SK-N-MC (cell line): ENCODE measurements at regions not wholly inside any gene's neighbourhood (a gene's known extent, or its start where the extent isn't known, plus 50 kb on each side); places are given as distances from the start of the nearest gene placed in this dataset.

Source experiments
- EZH2 ChIP-seq: fragments of 200-600 bp; sonication (generic); IDR thresholded peaks from one replicate; pipeline ENCODE4 v1.6.1; 2017; ENCODE audit warnings: antibody characterized with exemption
- POLR2AphosphoS5 ChIP-seq: IDR thresholded peaks from 2 replicates; pipeline ENCODE4 v1.6.1; 2012; ENCODE audit warnings: mild to moderate bottlenecking, low read depth, low read length, borderline replicate concordance

DNA sequence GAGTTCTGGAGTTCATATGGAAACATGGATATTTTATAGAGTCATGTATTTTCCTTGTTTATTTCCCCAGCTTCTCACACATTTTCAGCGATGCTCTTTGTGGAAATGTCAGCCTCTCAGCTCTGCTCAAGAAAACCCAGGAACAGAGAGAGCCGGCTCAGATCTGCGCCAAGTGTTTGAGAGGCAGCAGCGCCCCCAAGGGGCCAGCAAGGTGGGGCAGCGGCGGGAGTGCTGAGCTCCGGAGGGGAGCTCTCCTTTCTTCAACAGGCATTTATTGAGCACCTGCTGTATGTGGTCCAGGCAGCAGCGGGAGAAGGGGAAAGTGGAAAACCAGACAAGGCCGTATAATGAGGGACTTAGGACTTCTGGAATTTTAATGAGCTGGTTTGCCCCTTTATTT, 421.1 kb upstream of the C16orf82 start:
- no peak for TF ChIP-seq EZH2
- no peak for TF ChIP-seq POLR2AphosphoS5
